NCI-H1105 treated with DMSO at 0.1 percent for 48 hours (cell line): ENCODE measurements at regions not wholly inside any gene's neighbourhood (a gene's known extent, or its start where the extent isn't known, plus 50 kb on each side); places are given as distances from the start of the nearest gene placed in this dataset.
A peak's percentile ranks its signal among the peaks of the same experiment; 100 is the strongest.

Experiments used
- DNase-seq: peaks from one replicate; lab custom pipeline; 2025; lab: John Stamatoyannopoulos, UW

DNA sequence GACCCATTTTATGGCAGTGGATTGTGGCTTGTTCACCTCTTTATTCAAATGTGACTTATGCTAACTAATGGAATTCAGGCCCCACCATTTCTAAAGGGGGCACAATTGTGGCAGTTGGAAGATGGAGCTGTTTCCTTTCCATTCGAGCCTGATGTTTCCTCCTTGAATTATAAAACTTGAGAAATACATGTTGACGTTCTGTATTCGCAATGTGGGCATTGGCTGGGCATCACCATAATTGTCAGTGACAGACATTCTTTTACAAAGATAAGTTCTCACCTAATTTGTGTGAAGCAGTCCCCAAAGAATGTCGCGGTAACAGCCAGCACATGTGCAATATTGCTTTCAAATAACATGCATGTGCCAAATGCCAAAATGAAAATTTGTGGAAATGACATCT is 1070.2 kb upstream of the TENM3 start:
- no peak for DNase-seq

GRCh38 chr4:181176306-181176705 is 1066.9 kb upstream of the TENM3 start:
- no peak for DNase-seq

- DNase-seq: no peak
These were observed 1061.9 kb upstream of the TENM3 start for GRCh38 chr4:181181331-181181730.

DNA sequence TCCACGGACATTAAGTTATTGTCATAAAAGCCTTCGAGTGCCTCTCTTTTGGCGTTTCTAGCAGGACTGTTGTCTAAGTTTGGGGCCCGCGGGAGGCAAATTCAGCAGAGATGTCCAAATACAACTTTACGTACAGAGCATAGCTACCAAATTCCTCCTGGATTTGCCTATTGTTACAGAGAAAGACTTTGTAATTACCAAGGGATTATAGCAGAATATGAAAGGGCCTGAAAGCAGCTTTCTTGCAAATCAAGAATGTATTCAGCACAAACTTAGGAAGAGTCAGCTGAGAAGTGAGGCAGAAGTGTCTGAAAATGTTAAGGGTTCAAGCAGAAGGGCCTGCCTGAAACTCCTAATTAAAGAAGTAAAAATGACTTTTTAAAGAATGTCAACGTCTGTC is 1053.5 kb upstream of the TENM3 start:
- DNase-seq: no peak

DNA sequence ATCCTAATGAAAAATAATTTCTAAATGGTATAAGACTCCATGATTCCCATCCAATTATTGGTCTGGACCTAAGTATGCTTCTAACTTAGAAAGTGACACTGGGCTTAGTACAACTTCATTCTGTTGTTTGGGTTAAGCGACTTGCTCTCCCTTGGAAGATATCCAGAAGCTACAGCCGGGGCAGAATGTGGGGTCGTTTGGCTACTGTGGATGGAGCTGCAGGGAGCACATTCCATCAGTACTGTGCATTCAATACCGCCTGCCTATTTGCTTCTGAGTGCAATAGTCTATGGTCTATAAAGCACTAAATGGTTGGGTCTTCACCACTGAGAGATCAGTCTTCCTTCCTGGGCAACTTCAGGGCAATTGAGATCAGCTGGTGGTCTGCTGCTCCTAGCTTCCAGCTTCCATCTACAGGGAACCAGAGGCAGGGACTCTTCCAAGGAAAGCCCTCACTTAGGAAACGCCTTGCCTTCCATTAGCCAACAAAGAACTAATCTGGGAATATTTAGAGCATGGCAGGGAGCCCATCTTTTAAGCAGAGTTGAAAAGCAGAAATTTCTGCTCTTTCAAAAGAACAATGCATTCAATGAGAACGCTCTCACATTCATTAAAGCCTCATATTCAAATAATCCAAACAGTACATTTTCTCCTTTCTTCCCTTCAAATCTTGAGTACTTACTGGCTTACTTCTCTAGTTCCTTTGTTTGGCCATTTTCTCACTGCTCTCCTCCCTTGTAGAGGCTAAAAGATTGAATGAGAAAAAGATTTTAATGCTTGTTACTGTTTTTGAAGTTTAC is 1049.9 kb upstream of the TENM3 start:
- no peak for DNase-seq

DNA sequence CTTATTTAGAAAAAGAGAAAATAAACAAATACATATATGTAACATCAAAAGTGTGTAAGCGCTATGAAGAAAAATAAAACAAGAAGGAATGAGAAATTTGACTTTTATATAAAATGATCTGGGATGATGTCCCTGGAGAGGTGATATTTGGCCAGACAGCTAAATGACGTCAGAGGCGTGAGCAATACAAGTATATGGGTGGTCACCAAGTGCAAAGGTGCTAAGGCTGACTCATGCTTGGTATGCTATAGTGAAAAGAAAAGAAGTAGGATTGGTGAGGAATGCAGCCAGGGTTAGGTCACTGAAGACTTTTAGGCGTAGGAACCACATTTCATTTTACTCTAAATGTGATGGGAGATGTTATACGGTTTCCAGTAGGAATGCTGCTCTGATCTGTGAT is 1049.1 kb upstream of the TENM3 start:
- no peak for DNase-seq

GRCh38 chr4:181200076-181200475 is 1043.1 kb upstream of the TENM3 start:
- no peak for DNase-seq

- no peak for DNase-seq
These were observed 1041.0 kb upstream of the TENM3 start for GRCh38 chr4:181202240-181202639.

- DNase-seq: no peak
These were observed 1039.1 kb upstream of the TENM3 start for GRCh38 chr4:181204109-181204508.

GRCh38 chr4:181213551-181213950 is 1029.7 kb upstream of the TENM3 start:
- no peak for DNase-seq

- no peak for DNase-seq
These were observed 1026.7 kb upstream of the TENM3 start for GRCh38 chr4:181216501-181216900.

- no peak for DNase-seq
These were observed 1023.3 kb upstream of the TENM3 start for GRCh38 chr4:181219783-181220416.

DNA sequence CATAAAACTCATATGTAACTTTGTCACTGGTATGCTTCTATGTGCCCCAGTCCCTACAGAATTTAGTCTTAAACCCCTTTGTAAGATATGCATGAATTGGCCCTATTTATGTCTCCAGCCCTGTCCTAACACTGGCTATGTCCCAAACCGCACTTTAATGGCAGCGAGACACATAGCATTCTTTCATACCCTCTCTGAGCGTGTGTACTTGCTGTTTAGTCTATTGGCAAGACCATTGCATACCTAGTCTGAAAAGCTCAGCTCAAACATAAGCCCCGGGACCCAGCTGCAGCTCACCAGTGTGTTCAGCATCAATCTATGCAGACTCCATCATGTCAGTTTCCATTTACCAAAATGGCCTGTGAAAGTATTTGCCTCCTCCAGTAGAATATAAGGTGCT is 1018.4 kb upstream of the TENM3 start:
- DNase-seq: no peak

DNA sequence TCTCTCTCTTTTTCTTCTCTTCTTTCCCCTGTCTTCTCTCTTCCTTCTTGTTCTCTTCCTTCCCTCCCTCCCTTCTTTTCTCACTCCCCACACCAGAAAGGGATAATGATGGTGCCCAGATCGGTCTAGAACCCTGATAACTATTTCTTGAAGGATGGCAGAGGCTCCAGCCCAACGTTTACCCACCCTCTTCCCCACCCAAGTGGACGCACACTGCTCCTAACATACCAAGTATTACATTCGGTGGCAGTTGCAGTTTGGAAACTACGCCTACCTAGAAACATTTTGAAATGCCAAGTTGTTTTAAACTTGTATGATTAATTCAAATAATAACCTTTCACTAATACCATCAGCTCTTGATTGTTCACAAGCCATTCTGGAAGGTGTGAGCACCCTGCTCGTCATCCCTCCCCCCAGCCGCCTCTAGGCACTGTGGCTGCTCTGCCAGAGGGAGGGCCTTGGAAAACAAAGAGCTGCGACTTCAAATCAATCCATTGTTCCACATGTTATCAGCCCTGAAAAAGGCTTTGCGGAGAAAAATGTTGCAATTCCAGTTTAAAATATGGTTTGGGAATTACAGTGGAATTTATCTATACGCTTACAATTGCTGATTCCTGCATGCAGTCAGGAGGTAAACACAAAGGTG is 1017.5 kb upstream of the TENM3 start:
- no peak for DNase-seq

DNA sequence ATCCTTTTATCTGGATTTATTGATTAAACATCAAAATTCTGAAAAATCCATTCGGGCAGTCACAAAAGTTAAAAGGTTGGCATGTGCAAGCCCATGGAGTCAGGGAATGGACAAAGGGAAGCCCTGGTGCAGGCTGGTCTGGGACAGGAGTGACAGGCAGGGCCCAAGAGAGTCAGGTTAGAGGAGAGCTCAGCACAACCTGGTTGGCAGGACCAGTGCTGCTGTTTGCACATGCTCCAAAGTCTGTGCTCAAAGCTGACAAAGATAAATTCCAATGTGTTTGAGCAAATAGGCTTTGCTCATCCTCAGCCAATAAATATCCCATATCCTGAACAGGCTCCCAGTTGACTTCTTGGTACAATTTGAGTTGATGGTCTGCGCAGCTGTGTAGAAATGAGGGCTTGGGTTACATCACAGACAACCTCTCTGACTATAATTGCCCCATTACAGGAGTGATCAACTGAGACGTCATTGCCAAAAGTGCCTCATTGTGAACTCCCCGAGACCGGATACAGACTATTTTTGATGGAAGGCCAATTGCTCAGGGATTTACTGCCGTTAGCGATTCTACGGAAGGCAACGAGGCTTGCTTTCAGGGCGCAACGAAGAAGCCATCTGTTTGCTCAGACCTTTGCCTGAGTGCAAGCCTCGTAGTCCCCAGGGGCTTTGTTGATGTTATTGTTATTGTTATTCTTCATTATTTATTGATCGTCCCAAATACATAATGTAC is 1008.1 kb upstream of the TENM3 start:
- DNase-seq: no peak

GRCh38 chr4:181245326-181245725 is 997.9 kb upstream of the TENM3 start:
- no peak for DNase-seq

GRCh38 chr4:181249031-181249430 is 994.2 kb upstream of the TENM3 start:
- DNase-seq: no peak

GRCh38 chr4:181254771-181255170 is 988.4 kb upstream of the TENM3 start:
- DNase-seq: no peak

- DNase-seq: peak; percentile 90
These were observed 984.6 kb upstream of the TENM3 start for GRCh38 chr4:181258569-181258968.

DNA sequence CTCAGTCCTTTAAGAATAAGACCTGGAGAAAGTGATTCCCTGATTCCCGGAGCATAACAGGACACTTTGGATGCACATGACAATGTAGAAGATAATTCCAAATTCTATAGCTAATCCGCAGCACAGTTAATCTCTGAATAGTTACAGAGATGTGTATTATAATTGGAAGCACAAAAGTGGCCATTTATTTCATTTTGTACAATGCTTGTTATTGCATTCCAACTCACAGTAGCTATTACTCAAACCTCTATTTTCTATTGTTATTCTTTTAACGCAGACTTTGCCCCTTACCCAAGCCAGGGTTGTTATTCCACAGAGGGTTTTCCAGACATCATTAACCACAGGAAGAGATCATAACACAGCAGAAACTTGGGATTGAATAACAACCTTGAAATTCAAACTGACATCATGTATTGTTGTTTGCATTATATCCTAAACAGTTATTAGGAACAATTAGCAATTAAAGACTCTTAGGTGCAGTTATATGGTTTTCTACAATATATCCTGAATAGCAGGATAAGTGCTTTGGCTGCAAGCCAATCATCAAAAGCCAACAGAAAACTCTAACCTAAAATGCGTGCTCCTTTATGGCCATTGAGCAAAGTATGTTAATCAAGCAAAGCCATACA is 984.0 kb upstream of the TENM3 start:
- peak; percentile 95 for DNase-seq

- DNase-seq: peak; percentile 56
These were observed 981.9 kb upstream of the TENM3 start for GRCh38 chr4:181261279-181261678.

GRCh38 chr4:181264893-181265292 is 978.3 kb upstream of the TENM3 start:
- no peak for DNase-seq
